Amygdala (tissue), 56 donors: ENCODE measurements at regions not wholly inside any gene's neighbourhood (a gene's known extent, or its start where the extent isn't known, plus 50 kb on each side); places are given as distances from the start of the nearest gene placed in this dataset.

Experiments used
- DNase-seq, 56 donors: peaks; one replicate each; lab custom pipeline; 2025; lab: John Stamatoyannopoulos, UW

- no peak for DNase-seq
These were observed 69.8 kb upstream of the NKX2-2 start for GRCh38 chr20:21583486-21584168.

GRCh38 chr20:21577551-21577950, 63.7 kb upstream of the NKX2-2 start:
- DNase-seq = no peak

DNA sequence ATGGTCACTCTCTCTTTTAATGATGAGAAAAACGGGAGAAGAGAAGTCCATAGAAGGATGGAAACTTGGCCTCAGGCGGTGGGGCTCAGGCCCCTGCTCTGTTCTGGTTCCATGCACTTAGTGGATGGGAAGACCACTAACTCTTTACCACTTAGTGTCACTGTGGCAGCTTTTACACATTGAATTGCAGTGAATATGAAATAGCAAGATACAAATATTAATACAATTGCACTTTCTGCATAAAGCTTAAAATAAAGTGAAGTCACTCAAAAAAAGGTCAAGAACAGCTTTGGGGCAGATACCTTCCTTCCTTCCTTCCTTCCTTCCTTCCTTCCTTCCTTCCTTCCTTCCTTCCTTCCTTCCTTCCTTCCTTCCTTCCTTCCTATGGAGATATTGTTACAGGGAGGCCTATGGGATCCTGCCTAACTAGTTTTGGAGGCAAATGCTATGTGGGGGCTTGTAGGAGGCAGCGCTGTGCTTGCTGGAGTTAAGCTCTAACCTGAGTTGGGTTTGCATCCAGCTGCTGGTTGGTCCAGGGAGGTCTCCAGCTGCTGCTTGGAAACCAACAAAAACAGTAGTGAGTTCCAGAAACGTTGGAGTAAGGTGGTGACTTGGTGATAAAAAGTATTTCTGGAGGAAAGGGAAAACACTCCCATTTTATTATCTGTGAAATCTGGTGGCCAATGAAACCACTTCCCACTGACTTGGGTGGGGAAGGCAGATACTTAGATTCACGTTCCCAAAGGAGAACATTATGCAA, 62.3 kb upstream of the NKX2-2 start:
- no peak for DNase-seq

- no peak for DNase-seq
These were observed 61.3 kb upstream of the NKX2-2 start for GRCh38 chr20:21575167-21575566.

DNA sequence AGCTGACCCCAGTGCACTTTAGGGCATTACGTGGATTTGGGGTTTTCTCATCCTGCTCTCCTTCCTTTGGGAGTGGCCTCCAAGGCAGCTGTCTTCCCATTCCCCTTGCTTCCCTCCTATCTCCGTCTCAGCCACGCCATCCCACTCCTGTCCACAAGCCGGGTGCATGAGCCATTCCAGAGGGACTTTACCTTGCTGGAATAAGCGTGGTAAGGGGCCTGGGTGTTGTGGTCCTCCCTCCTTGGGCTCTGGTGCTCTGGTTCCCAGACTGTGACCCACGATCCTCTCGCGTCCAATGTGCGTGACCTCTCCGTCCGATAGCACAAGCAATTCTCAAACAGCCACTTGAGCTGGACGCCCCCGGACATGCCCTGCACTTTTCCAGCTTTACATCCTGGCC, 60.6 kb upstream of the NKX2-2 start:
- no peak for DNase-seq

- no peak for DNase-seq
These were observed 59.4 kb upstream of the NKX2-2 start for GRCh38 chr20:21573259-21573658.

DNA sequence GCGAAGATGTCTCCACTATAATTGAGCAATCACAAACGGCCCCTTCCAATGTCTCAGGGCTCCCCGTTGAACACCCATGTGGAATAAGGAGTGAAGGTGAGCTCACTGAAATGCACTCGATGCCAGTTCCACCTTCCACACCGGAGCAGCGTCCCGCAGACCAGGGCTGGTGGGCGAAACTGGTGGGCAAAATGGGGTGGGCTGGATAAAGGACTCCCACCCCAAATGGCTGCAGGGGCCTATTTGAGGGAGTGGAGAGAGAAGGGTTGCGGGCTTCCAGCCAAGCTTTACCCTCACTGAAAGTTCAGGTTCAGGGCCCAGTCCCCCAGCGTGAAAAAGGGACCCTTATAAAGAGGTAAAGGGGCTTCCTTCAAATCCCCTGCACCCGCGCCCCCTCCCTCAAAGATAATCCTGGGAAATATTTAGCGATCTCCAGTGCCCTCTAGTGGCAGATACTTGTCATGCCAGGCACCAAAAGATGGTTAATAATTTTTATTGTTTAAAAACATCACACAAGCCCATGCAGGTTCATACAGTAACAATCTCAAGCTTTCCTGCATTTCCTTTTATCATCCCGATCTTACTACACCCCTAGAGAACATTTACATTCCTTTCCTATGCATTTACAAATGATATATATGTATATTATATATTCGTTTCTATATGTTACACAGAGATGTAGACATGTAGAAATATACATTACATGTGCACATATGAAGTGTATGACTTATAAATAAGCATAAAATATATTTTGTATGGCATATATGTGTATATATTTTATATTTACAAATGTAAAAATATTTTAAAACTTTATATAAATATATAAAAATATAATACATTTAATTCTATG, 58.2 kb upstream of the NKX2-2 start:
- DNase-seq = peak in 11 of 56 donors; percentile 2 to 52 (median 6)

DNA sequence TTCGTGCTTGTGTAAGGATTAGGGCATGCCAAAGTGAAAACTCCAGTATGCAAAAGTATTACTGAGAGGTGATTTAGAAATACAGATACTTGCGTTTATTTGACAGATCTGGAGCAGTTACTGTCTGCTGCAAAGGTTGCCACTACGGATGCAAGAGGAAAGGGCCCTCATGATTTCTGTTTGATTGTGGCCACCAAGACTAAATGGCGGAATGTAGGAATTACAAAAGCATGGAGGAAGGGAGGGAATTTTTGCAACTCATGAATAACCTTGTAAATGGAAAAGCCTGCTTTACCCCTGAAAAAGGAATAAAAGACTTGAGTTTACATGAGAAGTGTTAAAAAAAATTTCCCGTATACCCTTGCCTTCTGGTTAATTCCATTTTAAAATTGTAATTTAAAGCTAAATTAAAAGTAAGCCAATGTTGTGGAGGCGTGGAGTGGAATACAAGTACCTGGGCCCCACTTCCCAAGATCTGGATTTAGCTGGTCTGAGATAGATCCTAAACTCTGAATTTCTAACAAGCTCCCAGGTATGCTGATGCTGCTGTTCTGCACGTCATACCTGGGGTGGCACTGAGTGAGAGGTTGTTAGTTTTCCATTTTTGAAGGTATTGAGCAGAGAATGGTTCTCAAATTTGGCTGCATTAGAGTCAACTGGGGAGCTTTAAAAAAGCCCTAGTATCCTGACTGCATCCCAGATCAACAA, 56.6 kb upstream of the NKX2-2 start:
- no peak for DNase-seq

DNA sequence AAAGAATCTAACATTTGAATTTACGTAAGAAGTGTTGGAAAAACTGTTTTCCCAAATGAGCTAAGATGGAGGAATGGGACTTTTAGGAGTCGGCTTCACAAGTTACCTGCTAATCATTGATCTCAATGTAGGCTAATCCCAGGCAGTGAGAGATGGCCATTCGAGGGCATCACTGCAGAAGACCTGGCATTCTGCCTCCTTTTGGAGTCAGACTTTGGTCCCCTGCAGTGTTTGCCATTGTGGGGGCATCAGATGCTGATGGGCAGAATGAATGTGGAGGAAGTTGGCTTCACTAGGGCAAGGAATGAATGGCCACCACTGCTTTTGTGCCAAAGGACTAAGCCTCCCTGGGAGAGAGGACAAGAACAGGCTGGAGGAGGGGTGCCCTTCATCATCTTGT, 55.7 kb upstream of the NKX2-2 start:
- DNase-seq = peak in 2 of 56 donors; percentile 2 to 5

- DNase-seq = peak in 39 of 56 donors; percentile 2 to 72 (median 29)
These were observed 50.4 kb upstream of the NKX2-2 start for GRCh38 chr20:21564127-21564773.
